ENCODE measurements at regions not wholly inside any gene's neighbourhood (a gene's known extent, or its start where the extent isn't known, plus 50 kb on each side); places are given as distances from the start of the nearest gene placed in this dataset.
"Not testable (repeated sequence)": the region's sequence is repeated elsewhere in the genome, so short reads cannot be mapped to it uniquely, and the experiment has no call there.

DNA sequence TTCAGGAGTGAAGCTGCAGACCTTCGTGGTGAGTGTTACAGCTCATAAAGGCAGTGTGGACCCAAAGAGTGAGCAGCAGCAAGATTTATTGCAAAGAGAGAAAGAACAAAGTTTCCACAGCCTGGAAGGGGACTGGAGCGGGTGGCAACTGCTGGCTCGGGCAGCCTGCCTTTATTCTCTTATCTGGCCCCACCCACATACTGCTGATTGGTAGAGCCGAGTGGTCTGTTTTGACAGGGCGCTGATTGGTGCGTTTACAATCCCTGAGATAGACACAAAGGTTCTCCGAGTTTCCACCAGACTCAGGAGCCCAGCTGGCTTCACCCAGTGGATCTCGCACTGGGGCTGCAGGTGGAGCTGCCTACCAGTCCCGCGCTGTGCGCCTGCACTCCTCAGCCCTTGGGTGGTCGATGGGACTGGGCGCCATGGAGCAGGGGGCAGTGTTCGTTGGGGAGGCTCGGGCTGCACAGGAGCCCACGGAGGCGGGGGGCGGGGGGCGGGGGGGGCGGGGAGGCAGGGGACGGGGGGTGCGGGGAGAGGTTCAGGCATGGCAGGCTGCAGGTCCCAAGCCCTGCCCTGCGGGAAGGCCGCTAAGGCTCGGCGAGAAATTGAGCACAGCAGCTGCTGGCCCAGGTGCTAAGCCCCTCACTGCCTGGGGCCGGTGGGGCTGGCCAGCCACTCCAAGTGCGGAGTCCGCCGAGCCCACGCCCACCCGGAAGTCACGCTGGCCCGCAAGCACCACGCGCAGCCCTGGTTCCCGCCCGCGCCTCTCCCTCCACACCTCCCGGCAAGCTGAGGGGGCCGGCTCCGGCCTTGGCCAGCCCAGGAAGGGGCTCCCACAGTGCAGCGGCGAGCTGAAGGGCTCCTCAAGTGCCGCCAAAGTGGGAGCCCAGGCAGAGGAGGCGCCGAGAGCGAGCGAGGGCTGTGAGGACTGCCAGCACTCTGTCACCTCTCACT, 59.9 kb upstream of the EN2 start:
- not testable (repeated sequence) for DNase-seq

DNA sequence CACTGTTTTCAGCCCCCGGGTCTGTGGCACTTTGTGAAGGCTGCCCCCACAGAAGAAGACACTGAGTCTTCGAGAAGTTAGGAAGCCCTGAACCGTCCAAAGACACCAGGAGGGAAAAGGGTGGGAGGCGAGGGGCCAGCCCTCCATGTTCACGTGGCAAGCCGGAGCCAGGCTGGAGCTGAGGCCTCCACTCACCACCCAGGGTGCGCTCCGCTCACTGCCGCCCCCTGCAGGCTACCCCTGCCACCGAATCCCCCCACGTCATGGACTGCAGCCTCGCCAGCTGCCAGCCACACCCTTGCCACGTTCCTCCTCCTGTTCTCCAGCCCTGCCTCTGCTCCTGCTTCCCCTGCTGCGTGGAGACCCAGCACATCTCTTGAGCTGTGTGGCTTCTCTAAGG, 59.0 kb upstream of the EN2 start:
- no peak for DNase-seq

DNA sequence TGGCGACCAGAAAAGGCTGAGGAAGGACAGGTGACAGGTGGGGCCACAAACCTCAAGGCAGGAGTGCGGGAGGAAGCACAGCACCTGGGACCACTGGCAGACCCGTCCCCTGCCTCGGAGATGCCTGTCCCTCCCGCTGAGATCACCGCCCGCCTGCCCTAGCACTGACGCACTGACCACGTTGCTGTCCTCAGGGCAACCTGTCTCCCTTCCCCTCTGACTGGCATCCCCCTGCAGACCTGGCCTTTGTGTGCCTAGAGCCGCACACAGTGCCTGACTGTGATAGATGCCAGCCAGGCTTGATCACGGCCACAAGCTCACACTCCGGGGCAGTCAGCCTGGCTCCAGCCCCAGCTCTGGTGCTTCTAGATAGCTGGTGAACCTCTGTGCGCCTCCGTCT, 58.4 kb upstream of the EN2 start:
- DNase-seq = no peak

DNA sequence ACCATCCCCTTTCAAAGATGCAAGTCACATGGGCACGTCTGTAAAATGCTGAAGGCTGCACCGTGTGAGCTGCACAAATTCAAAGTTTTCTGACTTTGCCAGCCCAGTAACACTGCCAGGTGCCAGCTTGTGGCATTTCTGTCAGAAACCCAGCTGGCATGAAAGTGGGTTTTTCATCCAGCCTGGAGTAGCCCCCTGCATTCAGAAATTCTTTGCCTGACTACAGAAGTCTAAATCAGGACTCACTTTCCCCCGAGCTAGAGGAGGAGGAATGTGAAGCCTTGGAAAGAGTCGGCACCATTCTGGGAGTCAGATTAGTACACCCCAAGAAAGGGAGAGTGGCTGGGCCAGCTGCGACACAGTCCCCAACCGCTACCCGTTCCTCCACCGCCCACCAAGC, 56.7 kb upstream of the EN2 start:
- no peak for DNase-seq

DNA sequence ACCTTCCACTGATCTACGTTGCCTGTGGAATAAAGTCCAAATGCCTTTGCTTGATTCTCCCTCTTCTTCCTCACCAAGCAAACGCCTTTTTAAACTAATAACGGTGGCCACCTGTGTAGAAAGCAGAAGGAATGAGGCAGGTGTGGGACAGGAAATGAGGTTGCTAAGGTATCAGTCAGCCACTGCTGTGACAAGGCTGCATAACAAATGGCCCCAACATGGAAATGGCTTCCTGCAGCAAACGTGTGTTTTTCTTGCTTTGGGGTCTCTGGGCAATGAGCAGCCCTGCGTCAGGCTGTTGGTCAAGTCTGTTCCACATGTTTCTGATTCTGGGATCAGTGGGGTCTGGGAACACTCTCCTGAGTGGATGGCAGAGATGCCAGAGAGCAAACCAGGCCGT, 56.0 kb upstream of the EN2 start:
- no peak for DNase-seq

DNA sequence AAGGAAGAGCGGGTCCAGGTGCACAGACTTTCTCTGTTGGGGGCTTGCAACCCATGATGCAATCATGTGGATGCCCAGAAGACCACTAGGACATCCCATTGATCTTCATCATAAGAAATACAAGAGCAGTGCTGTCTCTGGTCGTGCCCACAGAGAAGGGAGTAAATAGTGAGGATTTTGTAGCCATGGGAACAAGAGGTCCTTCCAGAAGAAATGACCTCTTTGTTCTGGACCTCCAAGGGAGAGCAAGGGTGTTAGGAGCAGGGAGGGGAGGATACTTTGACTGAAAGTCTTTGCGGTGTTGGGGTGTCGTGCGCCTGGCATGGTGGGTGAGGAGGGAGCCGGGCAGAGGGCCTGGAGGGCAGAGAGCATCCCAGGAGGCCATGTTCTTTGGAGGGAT, 55.0 kb upstream of the EN2 start:
- DNase-seq = no peak

DNA sequence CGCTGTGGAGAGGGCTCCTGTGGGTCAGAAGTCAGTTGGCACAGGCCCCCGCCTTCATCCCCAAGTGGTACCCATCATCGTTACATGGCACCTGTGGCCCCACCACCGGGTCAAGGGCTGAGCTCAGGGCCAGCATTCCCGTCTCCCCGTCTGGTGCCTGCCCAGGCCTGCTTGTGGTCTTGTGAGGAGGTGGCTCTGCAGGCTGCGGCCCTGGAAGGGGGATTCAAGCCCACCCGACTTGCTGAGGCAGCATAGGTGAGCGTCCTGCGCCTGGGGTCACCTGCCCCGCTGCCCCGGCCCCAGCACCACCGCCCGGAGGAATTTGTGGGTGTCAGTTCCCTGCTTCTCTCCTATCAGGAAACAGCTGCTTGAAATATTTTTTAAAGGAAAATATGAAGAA, 53.0 kb upstream of the EN2 start:
- no peak for DNase-seq

DNA sequence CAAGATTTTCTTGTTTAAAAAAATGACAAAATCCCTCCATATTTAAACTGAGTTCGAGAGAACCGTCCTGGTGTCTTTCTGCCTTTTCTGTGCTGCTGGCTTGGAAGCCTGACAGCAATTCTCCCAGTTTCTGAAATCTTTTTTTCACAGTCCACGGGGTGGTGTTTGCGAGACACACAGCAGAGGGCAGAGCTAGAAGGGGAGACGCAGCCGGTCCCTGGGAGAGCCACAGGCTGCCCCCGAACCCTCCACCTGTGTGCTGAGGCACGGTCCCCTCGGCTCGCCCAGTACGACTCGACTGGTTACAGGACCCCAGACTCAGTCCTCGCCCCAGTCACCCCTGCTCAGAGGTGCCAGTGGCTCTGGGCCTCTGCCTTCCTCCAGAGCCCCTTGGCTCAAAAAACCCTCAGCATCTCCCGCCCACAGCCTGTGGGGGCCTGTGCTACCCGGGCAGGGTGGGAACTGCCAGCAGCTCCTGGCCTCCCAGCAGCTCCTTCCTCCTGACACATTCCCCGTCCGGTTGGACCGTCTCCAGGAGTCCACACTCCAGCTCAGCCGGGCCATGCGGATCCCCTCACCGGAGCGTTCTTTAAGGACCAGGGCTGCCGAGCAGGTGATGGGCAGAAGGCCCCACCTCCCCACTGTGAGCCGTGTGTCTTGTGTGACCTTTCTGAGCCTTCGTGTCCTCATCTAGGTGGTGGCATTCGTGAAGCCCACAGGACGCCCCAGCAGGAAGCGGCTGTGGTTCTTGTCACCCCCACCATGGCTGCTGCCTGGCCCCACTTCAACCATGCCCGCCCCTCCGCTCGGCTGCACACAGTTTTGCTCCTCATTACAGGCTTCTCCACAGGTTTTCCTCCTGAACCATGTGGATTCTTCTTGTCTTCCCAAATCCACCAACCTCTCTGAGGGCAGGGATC, 52.3 kb upstream of the EN2 start:
- no peak for DNase-seq

DNA sequence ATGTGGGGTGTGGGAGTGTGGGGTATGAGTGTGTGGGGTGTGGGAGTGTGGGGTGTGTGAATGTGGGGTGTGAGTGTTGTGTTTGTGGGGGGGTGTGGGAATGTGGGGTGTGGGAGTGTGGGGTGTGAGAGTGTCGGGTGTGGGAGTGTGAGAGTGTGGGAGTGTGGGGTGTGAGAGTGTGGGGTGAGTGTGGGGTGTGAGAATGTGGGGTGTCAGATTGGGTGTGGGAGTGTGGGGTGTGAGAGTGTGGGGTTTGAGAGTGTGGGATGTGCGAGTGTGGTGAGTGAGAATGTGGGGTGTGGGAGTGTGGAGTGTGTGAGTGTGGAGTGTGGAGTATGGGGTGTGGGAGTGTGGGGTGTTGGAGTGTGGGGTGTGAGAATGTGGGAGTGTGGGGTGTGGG, 50.1 kb upstream of the EN2 start:
- DNase-seq = no peak

All from stimulated activated CD4-positive, alpha-beta T cell treated with anti-CD3 and anti-CD28 coated beads, Interleukin-12 subunit alpha, Interleukin-12 subunit beta, amount 100 ng/mL, for 4 hours (primary cell).